OCI-LY1 (cell line): ENCODE measurements at regions not wholly inside any gene's neighbourhood (a gene's known extent, or its start where the extent isn't known, plus 50 kb on each side); places are given as distances from the start of the nearest gene placed in this dataset.

Source experiments
- EZH2 ChIP-seq: fragments of 200-600 bp; sonication (generic), shearing (Covaris generic); IDR thresholded peaks from 2 replicates; pipeline ENCODE4 v1.8.0; 2017; ENCODE audit warnings: borderline replicate concordance, mixed run types, mild to moderate bottlenecking, antibody characterized with exemption, low read length, moderate library complexity, mixed read lengths
- TF ChIP-seq, protein P1 (sequence below): fragments of 200-600 bp; sonication (generic), shearing (Covaris generic); IDR thresholded peaks from 2 replicates; pipeline ENCODE4 v1.5.1; 2017; ENCODE audit warnings: mild to moderate bottlenecking, antibody characterized with exemption, low read length, moderate library complexity, mixed read lengths

DNA sequence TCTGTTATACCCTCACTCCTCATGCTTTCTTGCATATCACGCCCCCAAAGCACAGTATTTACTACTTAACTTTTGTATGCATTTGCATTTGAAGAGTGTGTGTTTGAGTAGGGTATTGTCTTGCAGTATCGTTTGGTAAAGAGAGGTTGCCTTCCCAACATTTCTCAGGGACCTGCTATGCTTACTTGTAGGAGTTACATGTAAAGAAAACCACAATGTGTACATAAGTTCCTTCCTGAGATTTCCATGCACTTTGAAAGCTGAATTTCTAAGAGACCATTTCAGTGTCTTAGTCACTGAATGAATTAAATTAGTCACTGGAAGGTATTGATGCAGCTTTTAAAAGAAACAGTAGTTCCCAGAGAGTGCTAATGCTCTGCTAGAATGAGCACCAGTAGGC lies 159.3 kb upstream of the LAMA2 start:
- TF ChIP-seq, protein P1, sequence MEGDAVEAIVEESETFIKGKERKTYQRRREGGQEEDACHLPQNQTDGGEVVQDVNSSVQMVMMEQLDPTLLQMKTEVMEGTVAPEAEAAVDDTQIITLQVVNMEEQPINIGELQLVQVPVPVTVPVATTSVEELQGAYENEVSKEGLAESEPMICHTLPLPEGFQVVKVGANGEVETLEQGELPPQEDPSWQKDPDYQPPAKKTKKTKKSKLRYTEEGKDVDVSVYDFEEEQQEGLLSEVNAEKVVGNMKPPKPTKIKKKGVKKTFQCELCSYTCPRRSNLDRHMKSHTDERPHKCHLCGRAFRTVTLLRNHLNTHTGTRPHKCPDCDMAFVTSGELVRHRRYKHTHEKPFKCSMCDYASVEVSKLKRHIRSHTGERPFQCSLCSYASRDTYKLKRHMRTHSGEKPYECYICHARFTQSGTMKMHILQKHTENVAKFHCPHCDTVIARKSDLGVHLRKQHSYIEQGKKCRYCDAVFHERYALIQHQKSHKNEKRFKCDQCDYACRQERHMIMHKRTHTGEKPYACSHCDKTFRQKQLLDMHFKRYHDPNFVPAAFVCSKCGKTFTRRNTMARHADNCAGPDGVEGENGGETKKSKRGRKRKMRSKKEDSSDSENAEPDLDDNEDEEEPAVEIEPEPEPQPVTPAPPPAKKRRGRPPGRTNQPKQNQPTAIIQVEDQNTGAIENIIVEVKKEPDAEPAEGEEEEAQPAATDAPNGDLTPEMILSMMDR = no peak
- TF ChIP-seq EZH2 = no peak
